ENCODE measurements at regions not wholly inside any gene's neighbourhood (a gene's known extent, or its start where the extent isn't known, plus 50 kb on each side); places are given as distances from the start of the nearest gene placed in this dataset.

DNA sequence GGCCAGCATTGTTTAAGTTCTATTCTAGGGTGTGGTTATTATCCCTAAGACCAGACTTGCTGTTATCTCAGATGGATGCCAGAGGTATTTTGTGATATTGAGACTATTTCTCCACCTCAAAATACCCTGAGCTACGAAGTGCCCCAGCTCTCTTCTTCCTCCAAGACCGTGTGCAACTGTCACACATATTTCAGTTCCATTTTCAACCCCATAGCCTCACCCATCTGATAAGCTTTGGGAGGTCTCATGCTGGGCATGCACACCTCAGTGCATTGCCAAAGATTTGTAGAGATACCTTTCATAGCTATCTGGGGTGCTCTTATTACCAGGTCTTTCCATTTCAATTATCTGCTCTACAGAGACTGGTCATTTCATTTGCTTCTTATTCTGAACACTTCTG, 815.8 kb upstream of the EYS start (continued):
- TF ChIP-seq, protein P1, sequence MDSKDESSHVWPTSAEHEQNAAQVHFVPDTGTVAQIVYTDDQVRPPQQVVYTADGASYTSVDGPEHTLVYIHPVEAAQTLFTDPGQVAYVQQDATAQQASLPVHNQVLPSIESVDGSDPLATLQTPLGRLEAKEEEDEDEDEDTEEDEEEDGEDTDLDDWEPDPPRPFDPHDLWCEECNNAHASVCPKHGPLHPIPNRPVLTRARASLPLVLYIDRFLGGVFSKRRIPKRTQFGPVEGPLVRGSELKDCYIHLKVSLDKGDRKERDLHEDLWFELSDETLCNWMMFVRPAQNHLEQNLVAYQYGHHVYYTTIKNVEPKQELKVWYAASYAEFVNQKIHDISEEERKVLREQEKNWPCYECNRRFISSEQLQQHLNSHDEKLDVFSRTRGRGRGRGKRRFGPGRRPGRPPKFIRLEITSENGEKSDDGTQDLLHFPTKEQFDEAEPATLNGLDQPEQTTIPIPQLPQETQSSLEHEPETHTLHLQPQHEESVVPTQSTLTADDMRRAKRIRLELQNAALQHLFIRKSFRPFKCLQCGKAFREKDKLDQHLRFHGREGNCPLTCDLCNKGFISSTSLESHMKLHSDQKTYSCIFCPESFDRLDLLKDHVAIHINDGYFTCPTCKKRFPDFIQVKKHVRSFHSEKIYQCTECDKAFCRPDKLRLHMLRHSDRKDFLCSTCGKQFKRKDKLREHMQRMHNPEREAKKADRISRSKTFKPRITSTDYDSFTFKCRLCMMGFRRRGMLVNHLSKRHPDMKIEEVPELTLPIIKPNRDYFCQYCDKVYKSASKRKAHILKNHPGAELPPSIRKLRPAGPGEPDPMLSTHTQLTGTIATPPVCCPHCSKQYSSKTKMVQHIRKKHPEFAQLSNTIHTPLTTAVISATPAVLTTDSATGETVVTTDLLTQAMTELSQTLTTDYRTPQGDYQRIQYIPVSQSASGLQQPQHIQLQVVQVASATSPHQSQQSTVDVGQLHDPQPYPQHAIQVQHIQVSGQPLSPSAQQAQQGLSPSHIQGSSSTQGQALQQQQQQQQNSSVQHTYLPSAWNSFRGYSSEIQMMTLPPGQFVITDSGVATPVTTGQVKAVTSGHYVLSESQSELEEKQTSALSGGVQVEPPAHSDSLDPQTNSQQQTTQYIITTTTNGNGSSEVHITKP (tag by site-specific recombination; IDR thresholded peaks at IDR 0.05): no peak
- TF ChIP-seq ZNF555 (tag by site-specific recombination; conservative IDR thresholded peaks at IDR 0.05) (no peak), ZEB2 (tag by site-specific recombination; IDR thresholded peaks at IDR 0.05) (no peak), ZNF24 (tag by site-specific recombination; IDR thresholded peaks at IDR 0.05) (no peak)
- TF ChIP-seq, protein P2, sequence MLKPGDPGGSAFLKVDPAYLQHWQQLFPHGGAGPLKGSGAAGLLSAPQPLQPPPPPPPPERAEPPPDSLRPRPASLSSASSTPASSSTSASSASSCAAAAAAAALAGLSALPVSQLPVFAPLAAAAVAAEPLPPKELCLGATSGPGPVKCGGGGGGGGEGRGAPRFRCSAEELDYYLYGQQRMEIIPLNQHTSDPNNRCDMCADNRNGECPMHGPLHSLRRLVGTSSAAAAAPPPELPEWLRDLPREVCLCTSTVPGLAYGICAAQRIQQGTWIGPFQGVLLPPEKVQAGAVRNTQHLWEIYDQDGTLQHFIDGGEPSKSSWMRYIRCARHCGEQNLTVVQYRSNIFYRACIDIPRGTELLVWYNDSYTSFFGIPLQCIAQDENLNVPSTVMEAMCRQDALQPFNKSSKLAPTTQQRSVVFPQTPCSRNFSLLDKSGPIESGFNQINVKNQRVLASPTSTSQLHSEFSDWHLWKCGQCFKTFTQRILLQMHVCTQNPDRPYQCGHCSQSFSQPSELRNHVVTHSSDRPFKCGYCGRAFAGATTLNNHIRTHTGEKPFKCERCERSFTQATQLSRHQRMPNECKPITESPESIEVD (tag by site-specific recombination; IDR thresholded peaks at IDR 0.05): no peak
- TF ChIP-seq, protein P3, sequence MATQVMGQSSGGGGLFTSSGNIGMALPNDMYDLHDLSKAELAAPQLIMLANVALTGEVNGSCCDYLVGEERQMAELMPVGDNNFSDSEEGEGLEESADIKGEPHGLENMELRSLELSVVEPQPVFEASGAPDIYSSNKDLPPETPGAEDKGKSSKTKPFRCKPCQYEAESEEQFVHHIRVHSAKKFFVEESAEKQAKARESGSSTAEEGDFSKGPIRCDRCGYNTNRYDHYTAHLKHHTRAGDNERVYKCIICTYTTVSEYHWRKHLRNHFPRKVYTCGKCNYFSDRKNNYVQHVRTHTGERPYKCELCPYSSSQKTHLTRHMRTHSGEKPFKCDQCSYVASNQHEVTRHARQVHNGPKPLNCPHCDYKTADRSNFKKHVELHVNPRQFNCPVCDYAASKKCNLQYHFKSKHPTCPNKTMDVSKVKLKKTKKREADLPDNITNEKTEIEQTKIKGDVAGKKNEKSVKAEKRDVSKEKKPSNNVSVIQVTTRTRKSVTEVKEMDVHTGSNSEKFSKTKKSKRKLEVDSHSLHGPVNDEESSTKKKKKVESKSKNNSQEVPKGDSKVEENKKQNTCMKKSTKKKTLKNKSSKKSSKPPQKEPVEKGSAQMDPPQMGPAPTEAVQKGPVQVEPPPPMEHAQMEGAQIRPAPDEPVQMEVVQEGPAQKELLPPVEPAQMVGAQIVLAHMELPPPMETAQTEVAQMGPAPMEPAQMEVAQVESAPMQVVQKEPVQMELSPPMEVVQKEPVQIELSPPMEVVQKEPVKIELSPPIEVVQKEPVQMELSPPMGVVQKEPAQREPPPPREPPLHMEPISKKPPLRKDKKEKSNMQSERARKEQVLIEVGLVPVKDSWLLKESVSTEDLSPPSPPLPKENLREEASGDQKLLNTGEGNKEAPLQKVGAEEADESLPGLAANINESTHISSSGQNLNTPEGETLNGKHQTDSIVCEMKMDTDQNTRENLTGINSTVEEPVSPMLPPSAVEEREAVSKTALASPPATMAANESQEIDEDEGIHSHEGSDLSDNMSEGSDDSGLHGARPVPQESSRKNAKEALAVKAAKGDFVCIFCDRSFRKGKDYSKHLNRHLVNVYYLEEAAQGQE (tag by site-specific recombination; IDR thresholded peaks at IDR 0.05): no peak

DNA sequence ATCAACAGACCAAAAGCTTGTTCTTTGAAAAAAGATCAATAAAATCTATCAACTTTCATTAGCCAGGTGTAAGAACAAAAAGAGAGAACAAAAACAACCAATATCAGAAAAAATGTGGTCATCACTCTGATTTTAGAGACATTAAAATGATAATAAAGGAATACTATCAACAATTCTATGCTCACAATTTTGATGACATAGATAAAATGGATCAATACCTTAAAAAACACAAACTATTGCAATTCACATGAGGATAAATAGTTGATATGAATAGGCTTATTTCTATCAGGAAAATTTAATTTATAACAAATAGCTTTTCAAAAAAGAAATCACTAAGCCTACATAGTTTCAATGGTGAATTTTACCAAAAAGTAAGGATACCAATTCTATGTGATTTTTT, 809.4 kb upstream of the EYS start:
- CTCF ChIA-PET: no interaction called here
- H3K4me1 ChIP-seq (ENCODE audit: control insufficient read depth, insufficient read depth, low read length): no peaks in the 10 kb centered on the region
- H3K36me3 ChIP-seq (ENCODE audit: control insufficient read depth in 2 of 2, insufficient read depth in 1 of 2, low read length in 2 of 2): no peaks in the 10 kb centered on the region
- H3K27ac ChIP-seq (ENCODE audit: extremely low read depth, low read depth, low read length): no peak overlapping the region
- no peaks in the 10 kb centered on the region for H3K9me3 ChIP-seq (ENCODE audit: control insufficient read depth, insufficient read depth, low read depth, low read length)
- TF ChIP-seq REPIN1 (tag by site-specific recombination; IDR thresholded peaks at IDR 0.05; ENCODE audit: low read depth) (no peak), OSR2 (tag by site-specific recombination; IDR thresholded peaks at IDR 0.05) (no peak)
- TF ChIP-seq, protein P4, sequence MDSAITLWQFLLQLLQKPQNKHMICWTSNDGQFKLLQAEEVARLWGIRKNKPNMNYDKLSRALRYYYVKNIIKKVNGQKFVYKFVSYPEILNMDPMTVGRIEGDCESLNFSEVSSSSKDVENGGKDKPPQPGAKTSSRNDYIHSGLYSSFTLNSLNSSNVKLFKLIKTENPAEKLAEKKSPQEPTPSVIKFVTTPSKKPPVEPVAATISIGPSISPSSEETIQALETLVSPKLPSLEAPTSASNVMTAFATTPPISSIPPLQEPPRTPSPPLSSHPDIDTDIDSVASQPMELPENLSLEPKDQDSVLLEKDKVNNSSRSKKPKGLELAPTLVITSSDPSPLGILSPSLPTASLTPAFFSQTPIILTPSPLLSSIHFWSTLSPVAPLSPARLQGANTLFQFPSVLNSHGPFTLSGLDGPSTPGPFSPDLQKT (IDR thresholded peaks at IDR 0.05; ENCODE audit: borderline replicate concordance, low read depth, low read length): no peak
- no peak overlapping the region for H3K4me3 ChIP-seq (ENCODE audit: low read depth, low read length)
- POLR2A ChIA-PET: no interaction called here

DNA sequence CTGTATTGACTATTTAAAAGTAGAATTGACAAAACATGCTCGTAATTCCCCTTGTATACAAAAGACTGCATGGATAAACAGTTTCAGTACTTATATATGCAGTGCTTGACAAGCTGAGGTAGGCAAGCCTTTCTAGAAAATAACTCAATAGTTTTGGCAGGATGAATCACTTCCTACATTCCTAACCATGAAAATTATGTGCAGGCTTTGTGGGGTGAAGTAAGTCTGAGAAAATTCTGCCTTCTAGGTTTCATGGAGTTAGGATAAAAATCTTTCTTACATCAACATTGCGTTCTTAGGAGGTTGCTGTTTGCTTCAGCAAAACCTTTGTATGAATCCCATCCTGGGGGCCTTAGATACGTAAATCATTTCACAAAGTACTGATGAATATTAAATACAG, 801.4 kb upstream of the EYS start:
- Histone ChIP-seq H3K9me3 (ENCODE audit: control insufficient read depth, insufficient read depth, low read depth, low read length) (no peaks in the 10 kb centered on the region), H3K4me3 (ENCODE audit: low read depth, low read length) (no peak overlapping the region), H3K36me3 (ENCODE audit: control insufficient read depth in 2 of 2, insufficient read depth in 1 of 2, low read length in 2 of 2) (no peaks in the 10 kb centered on the region), H3K4me1 (ENCODE audit: control insufficient read depth, insufficient read depth, low read length) (no peaks in the 10 kb centered on the region), H3K27ac (ENCODE audit: extremely low read depth, low read depth, low read length) (no peak overlapping the region)
- ChIA-PET POLR2A (no interaction called here), CTCF (interaction anchor here (1.6 kb wide), 1 partner anchor 12 kb away, joined by 3 read pairs; no protein-coding TSS in a partner anchor)
- TF ChIP-seq ZNF747 (tag by site-specific recombination; IDR thresholded peaks at IDR 0.05): no peak

Measured in HEK293 (cell line).